ENCODE measurements at regions not wholly inside any gene's neighbourhood (a gene's known extent, or its start where the extent isn't known, plus 50 kb on each side); places are given as distances from the start of the nearest gene placed in this dataset.
A peak's percentile ranks its signal among the peaks of the same experiment; 100 is the strongest.

GRCh38 chr5:166493040-166493439 lies 1798.4 kb upstream of the WWC1 start:
- no peak for TF ChIP-seq CTCF (IDR thresholded peaks at IDR 0.05)
- 53 to 57% methylated on average over 2 of the region's 2 CpGs for WGBS, 2 donors

DNA sequence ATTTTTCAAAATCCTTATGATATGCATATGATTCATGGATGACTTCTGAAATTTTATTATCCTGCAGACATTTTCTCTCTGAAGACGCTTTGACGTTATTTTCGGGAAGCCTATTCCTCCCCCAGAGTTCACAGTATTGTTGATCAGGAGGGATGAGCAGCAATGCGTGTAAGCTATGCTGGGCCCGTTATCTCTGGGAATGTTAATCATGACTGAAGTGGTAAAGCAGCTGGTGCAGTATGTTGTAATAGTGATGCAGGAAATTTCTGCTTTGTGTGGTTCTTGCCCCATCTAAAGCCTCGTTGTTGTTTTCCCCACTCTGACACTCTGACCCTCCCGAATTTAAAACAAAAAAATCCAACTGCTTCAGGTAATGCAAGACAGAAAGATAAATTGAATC lies 1797.8 kb upstream of the WWC1 start:
- peaks cover 0 to 7% (median 0%) of the 10 kb centered on the region in 3 donors for H3K4me1 ChIP-seq
- intact Hi-C loops (cut with DNase I) = no loop called here
- no peaks in the 10 kb centered on the region for H3K36me3 ChIP-seq
- no peak overlapping the region for H3K4me3 ChIP-seq
- no peak for TF ChIP-seq CTCF (IDR thresholded peaks at IDR 0.05)
- H3K27me3 ChIP-seq = no peaks in the 10 kb centered on the region
- no peak for FAIRE-seq
- DNase-seq = no peak
- WGBS, 2 donors = 61 to 68% methylated on average over 7 of the region's 7 CpGs
- no peak overlapping the region for H3K27ac ChIP-seq
- H3K9me3 ChIP-seq = no peaks in the 10 kb centered on the region
- no peak for ATAC-seq

More at GRCh38 chr5:166493040-166493439, 1798.4 kb upstream of the WWC1 start:
- H3K36me3 ChIP-seq = no peaks in the 10 kb centered on the region
- H3K4me1 ChIP-seq = peaks cover 0 to 4% (median 0%) of the 10 kb centered on the region in 3 donors
- FAIRE-seq = no peak
- no peaks in the 10 kb centered on the region for H3K9me3 ChIP-seq
- intact Hi-C loops (cut with DNase I) = no loop called here
- peak in 1 of 4 donors; percentile 26 for ATAC-seq
- H3K27ac ChIP-seq = no peak overlapping the region
- H3K4me3 ChIP-seq = no peak overlapping the region
- H3K27me3 ChIP-seq = no peaks in the 10 kb centered on the region
- DNase-seq = no peak

GRCh38 chr5:166497496-166498104 lies 1793.8 kb upstream of the WWC1 start:
- no peak for FAIRE-seq
- TF ChIP-seq CTCF (IDR thresholded peaks at IDR 0.05) = no peak

DNA sequence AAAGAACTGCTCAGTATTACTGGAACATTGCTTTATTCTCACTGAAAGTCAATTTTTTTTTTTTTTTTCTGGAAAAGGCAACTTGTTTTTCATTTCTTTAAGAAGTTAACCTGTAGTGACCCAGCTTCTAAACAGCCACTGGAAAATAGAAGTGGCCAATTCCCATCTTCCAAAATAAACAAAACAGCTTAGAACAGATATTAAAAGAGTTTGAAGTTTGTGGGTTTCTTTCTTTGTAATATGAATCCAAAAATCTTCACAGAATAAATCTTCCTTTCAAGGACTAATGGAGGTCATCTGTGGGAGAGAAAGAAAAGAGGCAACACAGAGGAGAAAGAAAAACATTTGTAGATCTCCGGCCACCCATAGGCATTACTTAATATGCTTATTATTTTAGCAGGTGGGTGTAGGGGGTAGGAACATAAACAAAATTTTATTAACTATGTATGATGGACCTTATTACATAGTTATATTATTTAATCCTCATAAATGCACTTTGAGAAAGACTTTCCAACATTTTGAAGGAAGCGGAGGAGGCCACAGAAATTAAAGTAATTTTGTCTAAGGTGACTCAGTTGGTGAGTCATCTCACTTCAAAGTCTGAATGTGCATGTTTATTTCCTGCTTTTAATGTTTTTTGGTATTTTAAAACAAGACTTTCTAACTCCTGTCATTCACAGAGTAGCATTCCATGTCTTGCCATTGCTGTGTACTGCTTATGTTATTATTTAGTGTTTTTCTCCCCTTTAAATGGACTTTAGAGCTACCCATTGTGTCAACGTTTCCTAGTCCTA lies 1791.8 kb upstream of the WWC1 start:
- H3K9me3 ChIP-seq = no peaks in the 10 kb centered on the region
- H3K4me3 ChIP-seq = no peak overlapping the region
- H3K27me3 ChIP-seq = no peaks in the 10 kb centered on the region
- FAIRE-seq = no peak
- ATAC-seq = peak in 1 of 4 donors; percentile 18
- no peak overlapping the region for H3K27ac ChIP-seq
- no peak for DNase-seq
- no peaks in the 10 kb centered on the region for H3K36me3 ChIP-seq
- peaks cover 0 to 7% (median 0%) of the 10 kb centered on the region in 3 donors for H3K4me1 ChIP-seq
- 84 to 93% methylated on average over 3 of the region's 3 CpGs for WGBS, 2 donors
- no peak for TF ChIP-seq CTCF (IDR thresholded peaks at IDR 0.05)
- intact Hi-C loops (cut with DNase I) = no loop called here

More at GRCh38 chr5:166497496-166498104, 1793.8 kb upstream of the WWC1 start:
- DNase-seq (no peak), ATAC-seq (peak in 2 of 4 donors; percentile 12 to 52)
- WGBS, 2 donors = 8 to 16% methylated on average over 3 of the region's 3 CpGs
- no peaks in the 10 kb centered on the region for H3K27me3 ChIP-seq
- no peaks in the 10 kb centered on the region for H3K36me3 ChIP-seq
- no peak overlapping the region for H3K4me3 ChIP-seq
- intact Hi-C loops (cut with DNase I) = no loop called here
- peaks cover 0 to 7% (median 0%) of the 10 kb centered on the region in 3 donors for H3K4me1 ChIP-seq
- H3K9me3 ChIP-seq = no peaks in the 10 kb centered on the region
- H3K27ac ChIP-seq = no peak overlapping the region

DNA sequence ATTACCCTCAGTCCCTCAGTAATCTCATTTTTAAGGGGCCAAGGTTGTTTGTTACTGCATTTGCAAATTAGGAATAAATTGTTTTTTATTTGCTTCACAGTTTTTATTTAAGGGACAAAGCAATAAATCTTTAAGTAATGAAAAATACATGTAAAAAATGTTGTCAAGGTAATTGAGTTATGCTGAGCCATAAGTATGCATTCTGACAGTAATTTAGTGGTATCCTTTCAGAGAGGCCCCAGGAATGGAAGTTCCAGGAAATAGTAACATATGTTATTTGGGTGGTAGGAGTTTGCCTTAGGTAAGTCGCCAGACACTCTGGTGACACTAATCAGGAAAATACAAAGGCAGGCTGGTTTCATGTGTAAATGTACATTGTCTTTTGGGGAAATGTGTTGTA lies 1787.9 kb upstream of the WWC1 start:
- ATAC-seq (no peak), DNase-seq (no peak), FAIRE-seq (no peak)
- Histone ChIP-seq H3K36me3 (no peaks in the 10 kb centered on the region), H3K4me3 (no peak overlapping the region), H3K27me3 (no peaks in the 10 kb centered on the region), H3K4me1 (no peaks in the 10 kb centered on the region), H3K27ac (no peak overlapping the region), H3K9me3 (no peaks in the 10 kb centered on the region)
- intact Hi-C loops (cut with DNase I) = no loop called here
- TF ChIP-seq CTCF (IDR thresholded peaks at IDR 0.05) = no peak
- 84 to 97% methylated on average over 1 of the region's 1 CpG for WGBS, 2 donors

Measured in pancreas (tissue), 10 donors.